GM10266 (cell line): ENCODE measurements at regions not wholly inside any gene's neighbourhood (a gene's known extent, or its start where the extent isn't known, plus 50 kb on each side); places are given as distances from the start of the nearest gene placed in this dataset.
"Not testable (repeated sequence)": the region's sequence is repeated elsewhere in the genome, so short reads cannot be mapped to it uniquely, and the experiment has no call there.

ENCODE experiments used
- DNase-seq: peaks from one replicate; pipeline ENCODE4 v3.0.0; 2012; ENCODE audit errors: extremely low spot score
- TF ChIP-seq, protein P1 (sequence below): IDR thresholded peaks from 2 replicates; pipeline ENCODE4 v1.5.1; 2012; ENCODE audit warnings: mild to moderate bottlenecking, low read depth; ENCODE audit not compliant: control insufficient read depth, insufficient read depth; ENCODE audit errors: missing control alignments

DNA sequence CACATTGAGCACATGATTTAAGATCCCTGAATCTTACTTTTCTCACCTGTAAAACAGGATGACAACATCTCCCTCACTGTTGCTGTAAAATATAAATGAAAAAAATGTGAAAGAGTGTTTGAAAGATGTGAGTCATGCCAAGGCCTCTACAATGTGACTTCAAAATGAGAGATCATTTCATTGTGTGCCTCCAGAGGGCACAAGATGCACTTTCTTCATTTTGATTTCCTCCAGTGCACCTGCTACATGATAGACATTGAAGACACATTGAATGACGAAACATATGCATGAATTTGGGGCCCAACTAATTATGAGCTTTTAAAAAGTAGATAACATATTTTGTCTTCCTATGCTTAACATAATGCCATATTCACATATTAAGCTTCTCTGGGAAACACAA is 170.3 kb downstream of the MOBP start:
- DNase-seq = no peak
- TF ChIP-seq, protein P1, sequence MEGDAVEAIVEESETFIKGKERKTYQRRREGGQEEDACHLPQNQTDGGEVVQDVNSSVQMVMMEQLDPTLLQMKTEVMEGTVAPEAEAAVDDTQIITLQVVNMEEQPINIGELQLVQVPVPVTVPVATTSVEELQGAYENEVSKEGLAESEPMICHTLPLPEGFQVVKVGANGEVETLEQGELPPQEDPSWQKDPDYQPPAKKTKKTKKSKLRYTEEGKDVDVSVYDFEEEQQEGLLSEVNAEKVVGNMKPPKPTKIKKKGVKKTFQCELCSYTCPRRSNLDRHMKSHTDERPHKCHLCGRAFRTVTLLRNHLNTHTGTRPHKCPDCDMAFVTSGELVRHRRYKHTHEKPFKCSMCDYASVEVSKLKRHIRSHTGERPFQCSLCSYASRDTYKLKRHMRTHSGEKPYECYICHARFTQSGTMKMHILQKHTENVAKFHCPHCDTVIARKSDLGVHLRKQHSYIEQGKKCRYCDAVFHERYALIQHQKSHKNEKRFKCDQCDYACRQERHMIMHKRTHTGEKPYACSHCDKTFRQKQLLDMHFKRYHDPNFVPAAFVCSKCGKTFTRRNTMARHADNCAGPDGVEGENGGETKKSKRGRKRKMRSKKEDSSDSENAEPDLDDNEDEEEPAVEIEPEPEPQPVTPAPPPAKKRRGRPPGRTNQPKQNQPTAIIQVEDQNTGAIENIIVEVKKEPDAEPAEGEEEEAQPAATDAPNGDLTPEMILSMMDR = no peak

DNA sequence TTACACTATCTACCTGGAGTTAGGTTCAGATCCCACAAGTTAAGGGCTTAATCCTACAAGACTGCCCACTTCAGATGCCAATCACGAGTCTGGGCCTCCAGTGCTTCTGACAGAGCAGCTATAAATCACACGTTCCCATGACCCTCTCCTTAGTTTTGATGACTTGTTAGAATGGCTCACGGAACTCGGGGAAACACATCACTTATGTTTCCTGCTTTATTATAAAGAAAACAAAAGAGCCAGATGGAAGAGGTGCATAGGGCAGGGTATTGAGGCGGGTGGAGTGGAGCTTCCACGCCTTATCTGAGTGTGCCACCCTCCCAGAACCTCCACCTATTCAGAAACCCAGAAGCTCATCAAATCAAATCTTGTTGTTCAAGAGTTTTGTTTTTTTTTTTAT is 170.8 kb downstream of the MOBP start:
- no peak for DNase-seq
- TF ChIP-seq, protein P1 = no peak

DNA sequence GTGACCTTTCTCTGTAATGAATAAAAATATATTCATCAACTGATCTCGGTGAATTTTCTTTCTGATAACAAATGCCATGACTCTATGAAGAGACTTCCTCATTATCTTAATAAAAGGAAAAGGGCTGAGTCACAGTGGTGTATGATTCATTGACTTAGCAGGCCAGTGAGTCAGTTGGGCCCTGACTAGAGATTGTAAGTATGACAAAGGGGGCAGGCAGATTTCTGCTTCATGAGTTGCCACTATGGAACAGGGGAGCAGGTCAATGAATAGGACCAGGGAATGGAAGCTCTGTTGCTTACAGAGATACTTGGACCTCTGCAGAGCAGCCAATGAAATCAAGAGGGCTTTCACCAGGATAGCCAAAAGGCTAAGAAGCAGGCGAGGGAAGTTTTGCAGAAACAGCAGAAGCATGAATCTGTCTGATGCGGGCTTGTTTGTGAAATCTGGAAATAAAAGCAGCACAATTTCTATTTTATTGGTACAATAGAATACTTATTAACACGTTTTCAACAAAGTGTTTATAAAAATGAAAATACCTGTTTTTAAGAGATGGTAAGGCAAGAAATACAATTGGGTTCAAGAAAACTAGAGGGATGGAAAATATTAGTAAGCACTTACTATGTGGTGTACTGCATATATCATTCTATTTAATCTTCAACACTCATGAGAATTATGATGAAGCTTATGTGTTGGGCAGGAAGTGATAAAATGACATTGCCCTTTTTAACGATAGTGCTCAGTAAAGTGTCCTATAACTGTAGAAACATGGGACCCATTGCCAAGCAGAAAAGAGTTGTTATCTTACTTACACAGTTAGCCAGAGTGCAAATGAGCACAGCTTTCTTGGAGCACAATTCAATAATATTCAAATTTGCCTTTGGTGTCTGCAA is 169.8 kb upstream of the MYRIP start:
- TF ChIP-seq, protein P1 = no peak
- DNase-seq = no peak

DNA sequence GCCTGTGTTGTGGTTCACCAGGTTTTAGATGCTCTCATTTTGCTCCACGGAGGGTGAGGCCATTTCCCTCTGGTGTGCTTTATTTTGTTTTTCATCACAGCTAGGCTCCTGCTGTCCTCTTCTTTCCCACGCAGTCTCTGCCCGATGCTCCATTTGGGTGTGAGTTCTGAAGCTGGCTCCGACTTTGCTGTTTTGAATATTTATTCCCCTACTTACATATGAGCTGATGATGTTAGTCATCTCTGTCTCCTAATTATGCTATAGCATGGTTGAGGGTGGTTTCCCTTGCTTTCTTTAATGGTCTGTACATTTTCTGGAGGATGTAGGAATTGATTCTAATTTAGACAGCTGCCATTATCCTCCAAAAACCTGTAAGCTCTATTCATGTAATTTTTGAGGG is 168.1 kb upstream of the MYRIP start:
- no peak for DNase-seq

DNA sequence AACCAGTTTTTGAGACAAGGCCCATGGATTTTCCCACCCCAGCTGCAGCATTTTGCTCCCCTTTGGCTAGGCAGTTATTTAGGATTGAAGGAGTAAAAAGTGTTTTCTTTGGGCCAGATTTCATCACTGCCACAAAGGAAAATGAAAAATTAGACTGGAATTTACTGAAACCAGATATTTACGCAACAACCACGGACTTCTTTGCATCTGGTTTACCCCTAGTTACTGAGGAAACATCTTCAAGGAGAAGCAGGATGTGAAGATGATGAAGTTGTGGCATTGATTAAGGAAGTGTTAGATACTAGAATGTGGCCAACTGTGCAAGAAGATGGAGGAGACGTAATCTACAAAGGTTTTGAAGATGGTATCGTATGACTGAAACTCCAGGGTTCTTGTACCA is 165.2 kb upstream of the MYRIP start:
- no peak for DNase-seq
- TF ChIP-seq, protein P1 = no peak

More for the DNA sequence above, 168.1 kb upstream of the MYRIP start:
- TF ChIP-seq, protein P1 = no peak

DNA sequence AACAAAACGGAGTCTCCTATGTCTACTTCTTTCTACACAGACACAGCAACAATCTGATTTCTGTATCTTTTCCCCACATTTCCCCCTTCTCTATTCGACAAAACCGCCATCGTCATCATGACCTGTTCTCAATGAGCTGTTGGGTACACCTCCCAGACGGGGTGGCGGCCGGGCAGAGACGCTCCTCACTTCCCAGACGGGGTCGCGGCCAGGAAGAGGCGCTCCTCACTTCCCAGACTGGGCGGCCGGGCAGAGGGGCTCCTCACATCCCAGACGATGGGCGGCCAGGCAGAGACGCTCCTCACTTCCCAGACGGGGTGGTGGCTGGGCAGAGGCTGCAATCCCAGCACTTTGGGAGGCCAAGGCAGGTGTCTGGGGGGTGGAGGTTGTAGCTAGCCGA is 158.2 kb upstream of the MYRIP start:
- DNase-seq = not testable (repeated sequence)

DNA sequence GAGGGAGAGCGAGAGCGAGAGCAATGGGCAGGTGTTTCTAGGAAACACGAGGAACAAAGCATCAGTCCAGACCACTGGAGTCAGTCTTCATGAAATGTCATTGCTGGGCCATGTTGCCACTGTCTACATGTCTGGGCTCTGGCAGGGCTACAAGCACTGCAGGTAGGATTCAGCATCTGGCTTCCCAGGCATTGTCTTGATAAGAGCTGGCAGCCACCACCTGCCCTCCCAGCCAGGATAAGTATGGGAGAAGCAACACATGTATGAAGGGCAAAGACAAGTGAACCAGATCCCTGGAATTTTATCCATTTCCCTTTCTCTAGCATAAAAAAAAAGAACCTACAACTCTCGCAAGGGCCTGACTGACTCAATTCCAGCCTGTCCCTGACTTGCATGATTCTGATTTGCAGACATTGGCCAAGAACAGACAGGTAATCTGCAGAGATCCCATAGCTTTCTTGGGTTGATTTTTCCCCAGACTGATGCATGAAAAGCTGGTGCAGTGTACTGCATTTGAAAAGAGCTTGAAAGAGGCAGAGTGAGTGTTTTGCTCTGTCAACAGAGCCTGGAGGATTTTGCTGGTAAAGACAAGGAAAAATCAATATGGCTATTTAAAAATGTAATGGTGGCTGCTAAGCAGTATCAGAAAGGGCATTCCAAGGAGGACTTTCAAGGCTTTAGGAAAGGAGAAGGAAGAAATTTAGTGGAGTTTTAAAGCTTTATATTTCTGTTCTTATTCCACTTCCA is 157.2 kb upstream of the MYRIP start:
- DNase-seq = no peak
- TF ChIP-seq, protein P1 = no peak

DNA sequence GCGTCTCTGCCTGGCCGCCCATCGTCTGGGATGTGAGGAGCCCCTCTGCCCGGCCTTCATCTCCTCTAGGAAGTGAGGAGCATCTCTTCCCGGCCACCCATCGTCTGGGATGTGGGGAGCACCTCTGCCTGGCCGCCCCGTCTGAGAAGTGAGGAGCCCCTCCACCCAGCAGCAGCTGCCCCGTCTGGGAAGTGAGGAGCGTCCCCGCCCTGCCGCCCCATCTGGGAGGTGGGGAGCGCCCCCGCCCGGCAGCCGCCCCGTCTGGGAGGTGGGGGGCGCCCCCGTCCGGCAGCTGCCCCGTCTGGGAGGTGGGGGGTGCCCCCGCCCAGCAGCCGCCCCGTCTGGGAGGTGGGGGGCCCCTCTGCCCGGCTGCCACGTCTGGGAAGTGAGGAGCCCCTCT is 153.7 kb upstream of the MYRIP start:
- not testable (repeated sequence) for DNase-seq
